ENCODE measurements at regions not wholly inside any gene's neighbourhood (a gene's known extent, or its start where the extent isn't known, plus 50 kb on each side); places are given as distances from the start of the nearest gene placed in this dataset.

- no peak for TF ChIP-seq CTCF (conservative IDR thresholded peaks at IDR 0.05)
- Histone ChIP-seq H3K14ac (ENCODE audit: insufficient read depth, low read length) (no peak overlapping the region), H3K56ac (ENCODE audit: insufficient read length, low read depth, low read length) (no peak overlapping the region), H3K23me2 (ENCODE audit: insufficient read length, low read depth, low read length, poor library complexity, severe bottlenecking) (no peaks in the 10 kb centered on the region), H4K20me1 (ENCODE audit: control insufficient read depth, insufficient read depth, insufficient read length) (no peaks in the 10 kb centered on the region), H4K5ac (ENCODE audit: insufficient read length, low read depth, low read length) (no peak overlapping the region), H4K8ac (replicated peaks; ENCODE audit: insufficient read length, low read depth, low read length) (no peak overlapping the region), H3K18ac (ENCODE audit: insufficient read length, low read depth, low read length) (no peak overlapping the region), H2BK5ac (ENCODE audit: insufficient read length, low read length) (no peak overlapping the region), H2BK20ac (ENCODE audit: low read depth, low read length, poor library complexity, severe bottlenecking) (no peak overlapping the region), H3K27me3 (ENCODE audit: insufficient read depth, low read length) (no peaks in the 10 kb centered on the region), H2AFZ (ENCODE audit: low read length) (no peak overlapping the region), H3K4me1 (ENCODE audit: insufficient read depth, low read length) (peaks cover 4% of the 10 kb centered on the region; the same call in 1 of the 2 replicates), H2BK15ac (ENCODE audit: low read depth, low read length) (no peak overlapping the region), H3K23ac (ENCODE audit: insufficient read length, low read depth, low read length) (no peak overlapping the region), H3K4me2 (ENCODE audit: insufficient read depth, insufficient read length, low read length) (no peak overlapping the region), H3K79me2 (ENCODE audit: insufficient read depth, low read length) (no peaks in the 10 kb centered on the region), H3K79me1 (ENCODE audit: insufficient read depth, low read depth, low read length, poor library complexity, severe bottlenecking) (no peaks in the 10 kb centered on the region), H2AK5ac (ENCODE audit: insufficient read length, low read length) (no peak overlapping the region), H3K4ac (ENCODE audit: low read depth, low read length) (no peak overlapping the region), H3K9ac (ENCODE audit: extremely low read depth, insufficient read length, low read length) (no peak overlapping the region), H3T11ph (ENCODE audit: low read length) (no peak overlapping the region), H4K91ac (ENCODE audit: insufficient read length, low read depth, low read length) (no peak overlapping the region), H3K27ac (ENCODE audit: insufficient read length, low read depth, low read length) (no peak overlapping the region), H2BK12ac (ENCODE audit: insufficient read length, low read depth, low read length) (no peak overlapping the region), H3K9me3 (ENCODE audit: control insufficient read depth, low read depth, low read length) (no peaks in the 10 kb centered on the region), H2BK120ac (ENCODE audit: low read depth, low read length, poor library complexity, severe bottlenecking) (no peak overlapping the region)
- peaks cover 3 to 6% of the 10 kb centered on the region in 2 experiments for H3K4me1 Mint-ChIP-seq
- no CpG with 5 or more reads among the region's 7 CpGs for WGBS (ENCODE audit: extremely low coverage, insufficient read length, low lambda C conversion rate)
- H3K27ac Mint-ChIP-seq, result no peak overlapping the region
- DNase-seq, result no peak
- no peaks in the 10 kb centered on the region for H3K36me3 Mint-ChIP-seq (ENCODE audit: insufficient read depth in 1 of 3, low read depth in 3 of 3)
- H3K9me3 Mint-ChIP-seq, result no peaks in the 10 kb centered on the region
- H3K27me3 Mint-ChIP-seq (ENCODE audit: low read depth), result no peaks in the 10 kb centered on the region
- no peak overlapping the region for H3K4me3 Mint-ChIP-seq
Measured at GRCh38 chr2:150781142-150781541, 293.7 kb upstream of the RND3 start.

All from H9 (cell line).